ENCODE measurements at regions not wholly inside any gene's neighbourhood (a gene's known extent, or its start where the extent isn't known, plus 50 kb on each side); places are given as distances from the start of the nearest gene placed in this dataset.
"Not testable (repeated sequence)": the region's sequence is repeated elsewhere in the genome, so short reads cannot be mapped to it uniquely, and the experiment has no call there.

DNA sequence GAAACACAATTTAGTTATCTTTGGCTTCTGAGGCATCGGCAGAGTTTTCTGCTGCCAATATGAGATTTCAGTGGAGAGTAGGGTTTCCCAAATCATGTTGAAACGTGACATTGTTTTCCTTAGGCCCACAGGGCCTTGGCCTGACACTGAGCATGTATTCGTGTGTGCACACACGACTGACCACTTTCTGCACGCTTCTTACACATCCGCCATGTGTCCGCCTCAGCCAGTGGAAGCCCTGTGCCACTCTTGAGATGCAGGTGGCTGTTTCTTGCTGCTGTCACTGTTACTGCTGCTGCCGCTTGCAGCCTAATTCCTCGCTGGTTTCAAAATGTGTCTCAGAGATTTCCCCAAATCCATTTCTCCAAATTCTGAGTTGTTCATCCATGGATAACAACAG lies 299.6 kb upstream of the PLGLB1 start:
- not testable (repeated sequence) for H3K9me3 ChIP-seq (ENCODE audit: low read length); H4K20me1 ChIP-seq (ENCODE audit: insufficient read depth, low read length); H3K4me3 ChIP-seq (ENCODE audit: low read depth, low read length, poor library complexity, severe bottlenecking); H2AFZ ChIP-seq (ENCODE audit: low read length); H3F3A ChIP-seq (ENCODE audit: insufficient read depth, low read length); H3K4me1 ChIP-seq (ENCODE audit: insufficient read depth, low read length, severe bottlenecking); H3K79me2 ChIP-seq (ENCODE audit: insufficient read depth, low read length); H3K9me2 ChIP-seq (ENCODE audit: low read depth, low read length); H3K9ac ChIP-seq (ENCODE audit: low read length); H3K4me2 ChIP-seq (ENCODE audit: low read length); H3K27ac ChIP-seq (ENCODE audit: low read depth, low read length, poor library complexity, severe bottlenecking); H3K27me3 ChIP-seq (ENCODE audit: insufficient read depth, low read length); H3K36me3 ChIP-seq (ENCODE audit: insufficient read depth, low read length)

DNA sequence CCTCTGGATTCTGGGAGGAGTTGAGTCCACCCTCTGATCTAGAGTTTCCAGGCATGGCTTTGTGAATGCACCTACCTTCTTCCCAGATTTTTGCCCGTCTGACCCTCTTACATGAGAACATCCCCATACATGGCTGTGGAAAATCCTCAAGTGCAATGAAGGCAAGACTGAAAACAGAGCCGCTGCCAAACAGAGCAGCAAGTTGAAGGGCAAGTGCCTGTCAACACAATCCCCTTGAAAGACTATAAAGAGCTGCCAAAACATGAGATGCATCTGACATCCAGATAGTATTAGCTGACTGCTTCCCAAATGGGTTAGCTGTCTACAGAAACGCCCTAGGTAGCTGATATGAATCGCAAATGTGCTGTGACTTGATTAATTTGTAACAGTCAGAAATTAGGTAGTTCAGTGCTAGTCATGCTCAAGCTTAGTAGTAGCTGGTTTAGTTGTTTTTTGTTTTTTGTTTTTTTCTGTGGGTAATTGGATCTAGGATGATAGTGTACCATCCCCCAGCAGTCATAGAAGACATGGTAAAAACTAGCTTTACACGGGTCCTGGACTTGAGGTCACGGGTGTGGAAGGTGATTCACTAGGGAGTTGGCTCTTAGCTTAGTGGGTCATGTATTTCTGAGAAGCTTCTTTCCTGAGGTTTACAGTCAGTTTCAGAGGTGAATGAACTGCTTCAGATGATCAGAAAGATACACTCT lies 302.8 kb upstream of the PLGLB1 start:
- H3K9me3 ChIP-seq (ENCODE audit: low read length); H4K20me1 ChIP-seq (ENCODE audit: insufficient read depth, low read length); H3K27me3 ChIP-seq (ENCODE audit: insufficient read depth, low read length); H3K79me2 ChIP-seq (ENCODE audit: insufficient read depth, low read length); H2AFZ ChIP-seq (ENCODE audit: low read length); H3K36me3 ChIP-seq (ENCODE audit: insufficient read depth, low read length); H3F3A ChIP-seq (ENCODE audit: insufficient read depth, low read length); H3K27ac ChIP-seq (ENCODE audit: low read depth, low read length, poor library complexity, severe bottlenecking); H3K9me2 ChIP-seq (ENCODE audit: low read depth, low read length); H3K4me2 ChIP-seq (ENCODE audit: low read length); H3K4me3 ChIP-seq (ENCODE audit: low read depth, low read length, poor library complexity, severe bottlenecking); H3K9ac ChIP-seq (ENCODE audit: low read length); H3K4me1 ChIP-seq (ENCODE audit: insufficient read depth, low read length, severe bottlenecking): not testable (repeated sequence)

DNA sequence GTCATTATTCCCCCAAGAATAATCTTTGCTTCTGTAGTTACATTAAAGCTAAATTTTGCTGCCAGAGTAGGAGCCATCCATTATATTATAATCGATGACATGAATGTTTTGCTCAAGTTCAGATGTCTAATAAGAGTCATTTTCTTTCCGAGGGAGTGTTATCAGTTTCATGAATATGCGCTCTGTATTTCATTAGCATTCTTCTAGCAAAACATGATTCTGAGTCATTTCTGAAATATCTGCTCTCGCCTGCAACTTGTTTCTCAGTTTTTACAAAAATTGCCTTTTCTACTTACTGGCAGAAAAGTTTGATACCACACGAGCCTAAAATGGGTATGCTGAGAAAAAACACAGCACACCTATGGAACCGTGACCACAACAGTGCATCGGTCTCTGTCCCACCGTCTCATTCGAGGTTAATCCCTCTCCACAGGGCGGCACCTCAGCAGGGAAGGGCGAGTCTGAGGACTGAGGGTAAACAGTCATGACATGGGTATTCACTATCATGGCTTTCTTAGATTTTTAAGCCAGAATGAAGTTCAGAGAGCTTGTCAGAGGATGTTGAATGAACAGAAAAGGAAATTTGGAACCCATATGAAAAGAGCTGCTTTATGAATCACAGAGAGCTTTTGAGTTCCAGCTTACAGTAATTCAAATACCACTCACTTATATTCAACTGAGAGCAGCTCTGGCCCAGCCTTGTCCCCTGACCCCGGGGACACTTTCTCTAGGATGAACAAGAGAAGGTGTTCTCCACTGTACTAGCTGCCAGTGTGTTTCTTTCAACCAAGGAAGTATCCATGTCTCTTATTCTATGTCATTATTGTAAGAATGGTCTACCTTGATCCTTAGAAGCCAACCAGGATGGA lies 303.6 kb upstream of the PLGLB1 start:
- H3K4me2 ChIP-seq (ENCODE audit: low read length); H3K4me3 ChIP-seq (ENCODE audit: low read depth, low read length, poor library complexity, severe bottlenecking); H3K27ac ChIP-seq (ENCODE audit: low read depth, low read length, poor library complexity, severe bottlenecking); H4K20me1 ChIP-seq (ENCODE audit: insufficient read depth, low read length); H3F3A ChIP-seq (ENCODE audit: insufficient read depth, low read length); H3K36me3 ChIP-seq (ENCODE audit: insufficient read depth, low read length); H3K27me3 ChIP-seq (ENCODE audit: insufficient read depth, low read length); H2AFZ ChIP-seq (ENCODE audit: low read length); H3K9me3 ChIP-seq (ENCODE audit: low read length); H3K9me2 ChIP-seq (ENCODE audit: low read depth, low read length); H3K4me1 ChIP-seq (ENCODE audit: insufficient read depth, low read length, severe bottlenecking); H3K79me2 ChIP-seq (ENCODE audit: insufficient read depth, low read length); H3K9ac ChIP-seq (ENCODE audit: low read length): not testable (repeated sequence)

DNA sequence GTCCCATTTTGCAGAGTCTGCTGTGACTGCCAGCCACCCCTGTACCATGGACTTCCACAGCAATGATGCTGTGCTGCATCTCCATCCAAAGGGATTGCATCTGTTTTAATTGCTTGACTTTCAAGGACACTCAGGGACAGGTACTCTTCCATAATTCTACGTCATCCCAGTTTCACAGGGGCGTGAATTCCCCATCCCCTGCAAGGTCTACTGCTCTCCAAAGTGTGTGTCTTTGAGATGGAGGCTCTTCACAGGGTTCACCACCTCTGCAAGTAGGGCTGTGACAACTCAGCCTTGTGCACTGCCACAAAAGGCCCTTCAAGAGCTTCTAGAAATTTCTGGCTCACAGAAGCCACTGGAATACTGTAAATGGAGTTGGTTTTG lies 304.3 kb upstream of the PLGLB1 start:
- H4K20me1 ChIP-seq (ENCODE audit: insufficient read depth, low read length); H2AFZ ChIP-seq (ENCODE audit: low read length); H3K79me2 ChIP-seq (ENCODE audit: insufficient read depth, low read length); H3K27me3 ChIP-seq (ENCODE audit: insufficient read depth, low read length); H3K4me2 ChIP-seq (ENCODE audit: low read length); H3K9me2 ChIP-seq (ENCODE audit: low read depth, low read length); H3K4me3 ChIP-seq (ENCODE audit: low read depth, low read length, poor library complexity, severe bottlenecking); H3K36me3 ChIP-seq (ENCODE audit: insufficient read depth, low read length); H3K4me1 ChIP-seq (ENCODE audit: insufficient read depth, low read length, severe bottlenecking); H3F3A ChIP-seq (ENCODE audit: insufficient read depth, low read length); H3K9ac ChIP-seq (ENCODE audit: low read length); H3K9me3 ChIP-seq (ENCODE audit: low read length); H3K27ac ChIP-seq (ENCODE audit: low read depth, low read length, poor library complexity, severe bottlenecking): not testable (repeated sequence)

DNA sequence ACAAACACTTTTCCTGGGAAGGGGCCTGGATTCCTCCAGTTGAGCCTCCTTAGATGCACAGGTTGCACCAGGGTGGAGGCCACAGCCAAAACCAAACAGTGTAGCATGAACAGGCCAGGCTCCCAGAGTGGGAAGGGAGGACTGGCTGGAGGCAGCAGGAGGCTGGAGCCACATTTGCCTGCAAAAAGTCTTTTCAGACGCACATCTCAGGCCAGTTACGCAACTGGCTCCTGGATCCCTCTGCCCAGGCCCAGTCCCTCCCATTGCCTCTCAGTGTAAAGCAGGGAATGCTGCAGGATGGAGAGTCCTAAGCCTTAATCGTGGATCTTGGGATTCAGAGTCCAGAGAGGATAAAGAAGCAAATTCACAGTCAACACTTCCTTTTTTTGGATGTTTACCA lies 305.1 kb upstream of the PLGLB1 start:
- H2AFZ ChIP-seq (ENCODE audit: low read length); H3K79me2 ChIP-seq (ENCODE audit: insufficient read depth, low read length); H3K27me3 ChIP-seq (ENCODE audit: insufficient read depth, low read length); H3F3A ChIP-seq (ENCODE audit: insufficient read depth, low read length); H3K27ac ChIP-seq (ENCODE audit: low read depth, low read length, poor library complexity, severe bottlenecking); H3K4me3 ChIP-seq (ENCODE audit: low read depth, low read length, poor library complexity, severe bottlenecking); H3K9me2 ChIP-seq (ENCODE audit: low read depth, low read length); H3K9ac ChIP-seq (ENCODE audit: low read length); H3K36me3 ChIP-seq (ENCODE audit: insufficient read depth, low read length); H4K20me1 ChIP-seq (ENCODE audit: insufficient read depth, low read length); H3K9me3 ChIP-seq (ENCODE audit: low read length); H3K4me2 ChIP-seq (ENCODE audit: low read length); H3K4me1 ChIP-seq (ENCODE audit: insufficient read depth, low read length, severe bottlenecking): not testable (repeated sequence)

DNA sequence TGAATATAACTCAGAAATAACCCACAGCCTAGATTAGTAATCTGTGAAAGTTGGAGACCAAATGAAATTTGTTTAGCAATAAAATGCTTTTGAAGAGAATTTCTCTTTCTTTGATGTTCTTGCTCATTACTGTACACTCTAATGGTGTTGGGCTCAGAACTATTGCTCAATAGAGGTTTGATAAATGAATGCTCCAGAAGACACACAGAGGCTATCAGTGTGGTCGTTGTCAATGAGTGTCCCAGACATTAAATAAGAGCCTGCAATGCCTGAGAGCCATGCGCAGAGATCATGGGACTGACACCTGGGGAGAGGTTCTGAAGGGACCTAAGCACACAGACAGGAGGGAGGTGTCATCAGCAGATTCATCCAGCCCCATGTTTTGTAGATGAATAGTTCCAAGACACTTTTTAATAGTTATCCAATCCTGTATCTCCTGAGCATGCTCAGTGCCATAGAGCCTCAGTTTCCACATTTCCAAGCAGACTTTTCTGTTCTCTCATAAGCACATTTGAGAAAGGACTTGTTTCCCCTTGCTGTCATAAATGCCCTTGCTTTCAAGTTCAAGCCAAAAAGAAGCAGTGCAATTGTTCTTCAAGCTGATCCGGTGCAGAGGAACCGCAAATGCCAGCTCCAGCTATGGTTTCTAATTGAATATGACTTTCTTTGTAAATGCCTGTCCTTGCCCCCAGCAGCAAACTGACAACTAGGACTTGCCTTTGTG lies 306.2 kb upstream of the PLGLB1 start:
- H3K4me1 ChIP-seq (ENCODE audit: insufficient read depth, low read length, severe bottlenecking); H3K27ac ChIP-seq (ENCODE audit: low read depth, low read length, poor library complexity, severe bottlenecking); H3F3A ChIP-seq (ENCODE audit: insufficient read depth, low read length); H3K36me3 ChIP-seq (ENCODE audit: insufficient read depth, low read length); H3K27me3 ChIP-seq (ENCODE audit: insufficient read depth, low read length); H3K79me2 ChIP-seq (ENCODE audit: insufficient read depth, low read length); H2AFZ ChIP-seq (ENCODE audit: low read length); H3K9me3 ChIP-seq (ENCODE audit: low read length); H4K20me1 ChIP-seq (ENCODE audit: insufficient read depth, low read length); H3K9me2 ChIP-seq (ENCODE audit: low read depth, low read length); H3K4me3 ChIP-seq (ENCODE audit: low read depth, low read length, poor library complexity, severe bottlenecking); H3K9ac ChIP-seq (ENCODE audit: low read length); H3K4me2 ChIP-seq (ENCODE audit: low read length): not testable (repeated sequence)

DNA sequence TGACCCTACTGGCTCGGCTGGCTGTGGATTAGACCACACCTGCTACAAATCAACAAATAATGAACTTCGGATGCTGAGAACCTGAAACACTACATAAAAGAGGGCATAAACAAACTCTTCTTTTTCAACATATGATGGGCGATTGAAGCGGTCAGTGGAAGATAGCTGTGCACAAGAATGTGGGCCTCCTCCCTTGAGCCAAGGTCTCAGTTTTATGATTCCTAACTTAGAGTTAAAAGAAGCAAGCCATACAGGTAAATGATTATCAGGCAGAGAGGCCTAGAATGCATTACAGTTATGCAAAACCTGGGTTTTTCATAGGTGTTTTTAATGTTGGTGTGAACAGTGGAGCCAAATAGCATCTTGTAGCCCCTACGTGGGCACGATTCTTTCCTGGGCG lies 307.9 kb upstream of the PLGLB1 start:
- not testable (repeated sequence) for H3K9me3 ChIP-seq (ENCODE audit: low read length); H3K36me3 ChIP-seq (ENCODE audit: insufficient read depth, low read length); H3K9ac ChIP-seq (ENCODE audit: low read length); H4K20me1 ChIP-seq (ENCODE audit: insufficient read depth, low read length); H3K4me1 ChIP-seq (ENCODE audit: insufficient read depth, low read length, severe bottlenecking); H3K27ac ChIP-seq (ENCODE audit: low read depth, low read length, poor library complexity, severe bottlenecking); H3K79me2 ChIP-seq (ENCODE audit: insufficient read depth, low read length); H2AFZ ChIP-seq (ENCODE audit: low read length); H3K27me3 ChIP-seq (ENCODE audit: insufficient read depth, low read length); H3K9me2 ChIP-seq (ENCODE audit: low read depth, low read length); H3K4me2 ChIP-seq (ENCODE audit: low read length); H3F3A ChIP-seq (ENCODE audit: insufficient read depth, low read length); H3K4me3 ChIP-seq (ENCODE audit: low read depth, low read length, poor library complexity, severe bottlenecking)
